OCI-LY3 (cell line): ENCODE measurements at regions not wholly inside any gene's neighbourhood (a gene's known extent, or its start where the extent isn't known, plus 50 kb on each side); places are given as distances from the start of the nearest gene placed in this dataset.

Source experiments
- CTCF ChIP-seq: fragments of 200-600, 300-600 bp; sonication (generic); IDR thresholded peaks from 2 replicates; pipeline ENCODE4 v1.5.1; 2014; ENCODE audit warnings: antibody characterized with exemption, low read length, low read depth
- EZH2phosphoT487 ChIP-seq: fragments of 200-600 bp; shearing (Covaris generic); IDR thresholded peaks from 2 replicates; pipeline ENCODE4 v1.6.1; 2018; ENCODE audit warnings: antibody characterized with exemption, mixed run types, low read depth

GRCh38 chrX:8914681-8915080, 113.5 kb upstream of the FAM9A start:
- TF ChIP-seq CTCF = no peak
- no peak for TF ChIP-seq EZH2phosphoT487
